Trophoblast cell (in vitro differentiated cells and primary cell): ENCODE measurements at regions not wholly inside any gene's neighbourhood (a gene's known extent, or its start where the extent isn't known, plus 50 kb on each side); places are given as distances from the start of the nearest gene placed in this dataset.
A peak's percentile ranks its signal among the peaks of the same experiment; 100 is the strongest.

ENCODE experiments used
- DNase-seq, 2 donors: peaks; one replicate each; pipeline ENCODE4 v3.0.0-alpha.2; 2016
- H2AFZ ChIP-seq: 2 replicates; pipeline ENCODE4 v1.6.1; 2013; ENCODE audit warnings: low read length, moderate library complexity, mild to moderate bottlenecking; ENCODE audit not compliant: insufficient read depth, poor library complexity
- H2AK5ac ChIP-seq: 2 replicates; pipeline ENCODE4 v1.6.1; 2013; ENCODE audit warnings: mild to moderate bottlenecking, low read length
- H2BK120ac ChIP-seq: 2 replicates; pipeline ENCODE4 v1.6.1; 2013; ENCODE audit warnings: low read length, mild to moderate bottlenecking, moderate library complexity; ENCODE audit not compliant: insufficient read depth, poor library complexity
- H2BK12ac ChIP-seq: 2 replicates; pipeline ENCODE4 v1.6.1; 2013; ENCODE audit warnings: mild to moderate bottlenecking, low read length, moderate library complexity
- H2BK5ac ChIP-seq: 2 replicates; pipeline ENCODE4 v1.6.1; 2013; ENCODE audit warnings: low read length, low read depth, moderate library complexity, mild to moderate bottlenecking; ENCODE audit not compliant: poor library complexity
- H3K14ac ChIP-seq: 2 replicates; pipeline ENCODE4 v1.6.1; 2013; ENCODE audit warnings: mild to moderate bottlenecking, low read length
- H3K18ac ChIP-seq: 2 replicates; pipeline ENCODE4 v1.6.1; 2013; ENCODE audit warnings: mild to moderate bottlenecking, low read length
- H3K23ac ChIP-seq: 2 replicates; pipeline ENCODE4 v1.6.1; 2013; ENCODE audit warnings: low read length
- H3K27ac ChIP-seq: 2 replicates; pipeline ENCODE4 v1.5.1; 2013; ENCODE audit warnings: low read depth, mild to moderate bottlenecking, inconsistent platforms, low read length, moderate library complexity
- H3K27me3 ChIP-seq: 2 replicates; pipeline ENCODE4 v1.6.1; 2013; ENCODE audit warnings: inconsistent platforms, mild to moderate bottlenecking, low read length, moderate library complexity; ENCODE audit not compliant: insufficient read depth
- H3K36me3 ChIP-seq, 2 experiments: 1 replicate in 1 of 2; 2 replicates in 1 of 2; pipeline ENCODE4 v1.6.1; 2013; ENCODE audit warnings: low read length in 2 of 2, mild to moderate bottlenecking in 2 of 2, moderate library complexity in 1 of 2; ENCODE audit not compliant: insufficient read depth in 2 of 2, control insufficient read depth in 1 of 2
- H3K4ac ChIP-seq: 2 replicates; pipeline ENCODE4 v1.6.1; 2013; ENCODE audit warnings: low read depth, mild to moderate bottlenecking, low read length, moderate library complexity
- H3K4me1 ChIP-seq, 2 experiments: 1 replicate in 1 of 2; 2 replicates in 1 of 2; pipeline ENCODE4 v1.6.1; 2013; ENCODE audit warnings: low read length in 2 of 2, mild to moderate bottlenecking in 2 of 2, moderate library complexity in 1 of 2; ENCODE audit not compliant: insufficient read depth in 2 of 2, control insufficient read depth in 1 of 2
- H3K4me2 ChIP-seq: 2 replicates; pipeline ENCODE4 v1.6.1; 2013; ENCODE audit warnings: inconsistent platforms, mild to moderate bottlenecking, low read length, moderate library complexity
- H3K4me3 ChIP-seq: 2 replicates; pipeline ENCODE4 v1.5.1; 2013; ENCODE audit warnings: mild to moderate bottlenecking, low read depth, low read length, inconsistent platforms
- H3K79me1 ChIP-seq: one replicate; pipeline ENCODE4 v1.6.1; 2013; ENCODE audit warnings: low read length
- H3K79me2 ChIP-seq: 2 replicates; pipeline ENCODE4 v1.6.1; 2013; ENCODE audit warnings: low read length, mild to moderate bottlenecking; ENCODE audit not compliant: control insufficient read depth, insufficient read depth, poor library complexity
- H3K9ac ChIP-seq: 2 replicates; pipeline ENCODE4 v1.6.1; 2013; ENCODE audit warnings: mild to moderate bottlenecking, low read length
- H3K9me3 ChIP-seq: 2 replicates; pipeline ENCODE4 v1.6.1; 2013; ENCODE audit warnings: low read depth, mild to moderate bottlenecking, control low read depth, inconsistent platforms, low read length; ENCODE audit not compliant: insufficient read depth
- H4K12ac ChIP-seq: 2 replicates; pipeline ENCODE4 v1.6.1; 2013; ENCODE audit warnings: low read depth, mild to moderate bottlenecking, low read length, moderate library complexity
- H4K8ac ChIP-seq: 2 replicates; pipeline ENCODE4 v1.6.1; 2013; ENCODE audit warnings: low read depth, mild to moderate bottlenecking, low read length, moderate library complexity
- H4K91ac ChIP-seq: one replicate; pipeline ENCODE4 v1.6.1; 2013; ENCODE audit warnings: low read depth, mild to moderate bottlenecking, low read length, moderate library complexity
- WGBS: extraction: QIAGEN DNeasy Blood & Tissue Kit; methylation state at CpG from one replicate; pipeline ENCODE4 v1.1.7; 2013; ENCODE audit warnings: missing lambda C conversion rate; ENCODE audit not compliant: insufficient read length, insufficient coverage; ENCODE audit errors: extremely low coverage; 5-methylcytosine and 5-hydroxymethylcytosine counted together

DNA sequence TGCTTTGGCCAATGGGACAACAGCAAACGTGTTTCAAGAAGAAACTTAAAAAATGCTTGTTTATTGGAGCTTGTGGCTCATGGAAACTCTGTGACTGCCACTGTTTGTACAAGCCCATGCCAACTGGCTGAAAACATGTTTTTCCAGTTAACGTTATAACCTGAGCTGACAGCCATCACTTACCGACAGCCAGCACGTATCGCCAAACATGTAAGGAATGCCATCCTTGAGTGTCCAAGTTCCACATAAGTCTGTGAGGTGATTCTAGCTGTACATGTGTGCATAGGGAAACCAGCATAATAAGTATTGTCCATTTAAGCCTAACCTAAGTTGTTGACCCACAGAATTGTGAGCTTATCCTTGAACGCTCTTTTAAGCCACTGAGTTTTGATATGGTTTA, 596.9 kb downstream of the TRHDE start:
- Histone ChIP-seq H4K91ac (no peak overlapping the region), H4K12ac (no peak overlapping the region), H3K9me3 (peaks cover 1% of the 10 kb centered on the region), H3K4ac (no peak overlapping the region), H2AK5ac (no peak overlapping the region), H3K4me3 (no peak overlapping the region), H2BK12ac (no peak overlapping the region), H2BK120ac (no peak overlapping the region), H3K79me2 (no peaks in the 10 kb centered on the region), H3K36me3 (no peaks in the 10 kb centered on the region), H3K18ac (no peak overlapping the region), H4K8ac (no peak overlapping the region), H2AFZ (no peak overlapping the region), H3K14ac (no peak overlapping the region), H3K79me1 (no peaks in the 10 kb centered on the region), H3K27ac (no peak overlapping the region), H3K27me3 (no peaks in the 10 kb centered on the region), H3K4me1 (peaks cover 0 to 3% of the 10 kb centered on the region in 2 experiments), H3K9ac (no peak overlapping the region), H3K4me2 (no peak overlapping the region), H3K23ac (no peak overlapping the region), H2BK5ac (no peak overlapping the region)
- no CpG with 5 or more reads among the region's 6 CpGs for WGBS
- peak; percentile 15 to 69 for DNase-seq

DNA sequence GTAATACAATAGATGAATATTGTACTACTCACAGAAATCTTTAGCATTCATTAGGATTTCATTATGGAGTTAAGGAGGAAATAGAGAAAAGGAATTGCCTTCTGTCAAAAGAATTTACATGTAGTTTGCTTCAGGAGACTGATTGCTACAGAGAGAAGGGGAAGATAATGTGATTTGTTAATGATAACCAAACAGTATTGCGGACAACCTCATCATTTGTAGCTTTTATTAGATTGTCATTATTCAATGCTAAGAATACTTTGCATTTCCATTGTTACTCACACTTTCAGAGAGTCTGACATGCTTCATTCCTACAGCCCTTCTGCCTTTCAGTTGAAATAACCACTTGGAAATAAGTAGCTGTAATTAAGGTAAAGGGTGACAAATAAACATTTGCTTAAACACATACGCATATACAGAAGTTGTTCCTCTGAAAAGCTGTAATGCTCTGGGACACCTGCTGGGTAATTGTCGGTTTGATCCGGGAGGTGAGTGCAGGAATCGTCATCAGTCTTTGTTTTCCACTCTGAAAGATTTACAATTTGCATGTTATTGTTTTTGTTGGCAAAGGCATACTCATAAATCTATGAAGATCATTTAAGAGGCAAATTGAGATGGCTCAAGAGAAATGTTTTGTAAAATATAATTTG, 600.2 kb downstream of the TRHDE start:
- H2BK12ac ChIP-seq = no peak overlapping the region
- WGBS = no CpG with 5 or more reads among the region's 5 CpGs
- H3K14ac ChIP-seq = no peak overlapping the region

DNA sequence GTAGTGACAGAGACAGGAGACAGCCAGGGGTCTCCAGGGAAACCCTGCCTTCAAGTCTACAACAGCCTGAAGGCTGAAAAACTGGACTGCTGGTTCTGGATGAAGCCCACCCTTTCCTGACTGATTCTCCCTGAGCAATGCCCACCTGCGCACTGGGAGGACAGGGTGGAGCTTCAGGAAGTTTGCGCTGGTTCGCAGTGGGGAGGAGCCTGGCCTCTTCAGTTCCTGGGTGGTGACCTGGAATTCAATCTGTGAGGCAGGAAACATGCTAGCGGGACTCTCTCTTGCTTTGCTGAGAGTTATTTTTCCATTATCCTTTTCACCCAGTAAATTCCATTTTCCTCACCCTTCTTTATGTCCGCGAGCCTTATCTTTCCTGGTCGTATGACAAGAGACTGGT, 600.8 kb downstream of the TRHDE start:
- no peak overlapping the region for H3K18ac ChIP-seq
- no peaks in the 10 kb centered on the region for H3K79me1 ChIP-seq
- H3K9ac ChIP-seq = no peak overlapping the region
- no peaks in the 10 kb centered on the region for H3K79me2 ChIP-seq
- no peak overlapping the region for H3K4me2 ChIP-seq
- H2AK5ac ChIP-seq = no peak overlapping the region
- no peaks in the 10 kb centered on the region for H3K36me3 ChIP-seq
- no peak overlapping the region for H2AFZ ChIP-seq
- no peak overlapping the region for H3K23ac ChIP-seq
- WGBS = no CpG with 5 or more reads among the region's 7 CpGs
- H3K27me3 ChIP-seq = no peaks in the 10 kb centered on the region
- no peak overlapping the region for H2BK120ac ChIP-seq
- peaks cover 1% of the 10 kb centered on the region for H3K9me3 ChIP-seq
- H4K8ac ChIP-seq = no peak overlapping the region
- no peak for DNase-seq
- H3K14ac ChIP-seq = no peak overlapping the region
- no peak overlapping the region for H3K27ac ChIP-seq
- H2BK12ac ChIP-seq = no peak overlapping the region
- no peak overlapping the region for H3K4me3 ChIP-seq
- H3K4ac ChIP-seq = no peak overlapping the region
- peaks cover 0 to 3% of the 10 kb centered on the region in 2 experiments for H3K4me1 ChIP-seq
- H4K91ac ChIP-seq = no peak overlapping the region
- H4K12ac ChIP-seq = no peak overlapping the region
- no peak overlapping the region for H2BK5ac ChIP-seq

More for the DNA sequence above, 600.2 kb downstream of the TRHDE start:
- Histone ChIP-seq H2AFZ (no peak overlapping the region), H3K9ac (no peak overlapping the region), H3K79me1 (no peaks in the 10 kb centered on the region), H3K27ac (no peak overlapping the region), H2AK5ac (no peak overlapping the region), H3K4me1 (peaks cover 0 to 3% of the 10 kb centered on the region in 2 experiments), H3K23ac (no peak overlapping the region), H3K4me2 (no peak overlapping the region), H3K27me3 (no peaks in the 10 kb centered on the region), H3K9me3 (peaks cover 1% of the 10 kb centered on the region), H3K4me3 (no peak overlapping the region), H4K12ac (no peak overlapping the region), H3K18ac (no peak overlapping the region), H4K91ac (no peak overlapping the region), H3K36me3 (no peaks in the 10 kb centered on the region), H2BK5ac (no peak overlapping the region), H2BK120ac (no peak overlapping the region), H4K8ac (no peak overlapping the region), H3K4ac (no peak overlapping the region), H3K79me2 (no peaks in the 10 kb centered on the region)
- DNase-seq = no peak

DNA sequence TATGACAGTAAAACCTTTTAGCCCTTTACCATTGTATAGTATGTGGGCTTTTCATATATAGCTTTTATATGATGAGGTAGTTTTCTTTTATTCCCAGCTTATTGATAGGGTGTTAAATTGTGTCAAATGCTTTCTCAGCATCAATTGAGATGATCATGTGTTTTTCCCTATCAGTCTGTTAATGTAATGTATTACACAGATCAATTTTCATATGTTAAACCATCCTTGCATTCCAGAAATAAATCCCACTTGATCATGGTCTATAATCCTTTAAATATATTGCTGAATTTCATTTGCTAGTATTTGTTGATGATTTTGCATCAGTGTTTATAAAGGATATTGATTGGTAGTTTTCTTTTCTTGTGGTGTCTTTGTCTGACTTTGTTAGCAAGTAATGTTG, 603.9 kb downstream of the TRHDE start:
- Histone ChIP-seq H3K79me2 (no peaks in the 10 kb centered on the region), H3K4ac (no peak overlapping the region), H3K79me1 (no peaks in the 10 kb centered on the region), H2BK5ac (no peak overlapping the region), H3K4me3 (no peak overlapping the region), H4K91ac (no peak overlapping the region), H3K27ac (no peak overlapping the region), H4K12ac (no peak overlapping the region), H3K18ac (no peak overlapping the region), H2AFZ (no peak overlapping the region), H2AK5ac (no peak overlapping the region), H3K4me2 (no peak overlapping the region), H3K9me3 (peaks cover 1% of the 10 kb centered on the region), H2BK120ac (no peak overlapping the region), H3K27me3 (no peaks in the 10 kb centered on the region), H2BK12ac (no peak overlapping the region), H3K36me3 (no peaks in the 10 kb centered on the region), H3K9ac (no peak overlapping the region), H4K8ac (no peak overlapping the region), H3K4me1 (no peaks in the 10 kb centered on the region), H3K14ac (no peak overlapping the region), H3K23ac (no peak overlapping the region)
- DNase-seq = no peak
